ENCODE measurements at regions not wholly inside any gene's neighbourhood (a gene's known extent, or its start where the extent isn't known, plus 50 kb on each side); places are given as distances from the start of the nearest gene placed in this dataset.

DNA sequence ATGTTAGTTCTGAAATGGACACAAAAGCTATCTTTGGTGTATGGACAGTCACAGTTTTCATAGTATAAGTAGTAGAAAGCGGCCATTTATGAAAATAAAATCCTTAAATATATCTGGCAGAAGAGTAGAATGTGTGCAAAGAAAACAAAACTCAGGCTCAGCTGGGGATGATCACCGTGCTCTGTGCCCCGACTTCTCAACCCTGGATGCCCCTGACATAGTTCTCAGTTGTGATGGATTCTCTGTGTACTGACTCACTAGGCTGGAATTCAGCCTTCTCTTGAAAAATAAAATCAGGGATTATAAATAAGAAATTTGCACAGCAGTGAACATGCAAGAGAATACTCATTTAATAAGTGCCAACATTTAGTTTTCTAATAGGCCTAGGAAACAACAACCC lies 925.1 kb upstream of the NR2F2 start:
- TF ChIP-seq POLR2AphosphoS5 (IDR thresholded peaks at IDR 0.05; ENCODE audit: low read depth, low read length) (no peak), RAD21 (IDR thresholded peaks at IDR 0.05; ENCODE audit: low read length) (no peak), EZH2phosphoT487 (IDR thresholded peaks at IDR 0.05; ENCODE audit: borderline replicate concordance, low read depth) (no peak), YY1 (IDR thresholded peaks at IDR 0.05; ENCODE audit: low read depth) (no peak), NFIC (IDR thresholded peaks at IDR 0.05; ENCODE audit: borderline replicate concordance) (no peak)
- TF ChIP-seq, protein P1, sequence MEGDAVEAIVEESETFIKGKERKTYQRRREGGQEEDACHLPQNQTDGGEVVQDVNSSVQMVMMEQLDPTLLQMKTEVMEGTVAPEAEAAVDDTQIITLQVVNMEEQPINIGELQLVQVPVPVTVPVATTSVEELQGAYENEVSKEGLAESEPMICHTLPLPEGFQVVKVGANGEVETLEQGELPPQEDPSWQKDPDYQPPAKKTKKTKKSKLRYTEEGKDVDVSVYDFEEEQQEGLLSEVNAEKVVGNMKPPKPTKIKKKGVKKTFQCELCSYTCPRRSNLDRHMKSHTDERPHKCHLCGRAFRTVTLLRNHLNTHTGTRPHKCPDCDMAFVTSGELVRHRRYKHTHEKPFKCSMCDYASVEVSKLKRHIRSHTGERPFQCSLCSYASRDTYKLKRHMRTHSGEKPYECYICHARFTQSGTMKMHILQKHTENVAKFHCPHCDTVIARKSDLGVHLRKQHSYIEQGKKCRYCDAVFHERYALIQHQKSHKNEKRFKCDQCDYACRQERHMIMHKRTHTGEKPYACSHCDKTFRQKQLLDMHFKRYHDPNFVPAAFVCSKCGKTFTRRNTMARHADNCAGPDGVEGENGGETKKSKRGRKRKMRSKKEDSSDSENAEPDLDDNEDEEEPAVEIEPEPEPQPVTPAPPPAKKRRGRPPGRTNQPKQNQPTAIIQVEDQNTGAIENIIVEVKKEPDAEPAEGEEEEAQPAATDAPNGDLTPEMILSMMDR (IDR thresholded peaks at IDR 0.05): no peak
- TF ChIP-seq, protein P2, sequence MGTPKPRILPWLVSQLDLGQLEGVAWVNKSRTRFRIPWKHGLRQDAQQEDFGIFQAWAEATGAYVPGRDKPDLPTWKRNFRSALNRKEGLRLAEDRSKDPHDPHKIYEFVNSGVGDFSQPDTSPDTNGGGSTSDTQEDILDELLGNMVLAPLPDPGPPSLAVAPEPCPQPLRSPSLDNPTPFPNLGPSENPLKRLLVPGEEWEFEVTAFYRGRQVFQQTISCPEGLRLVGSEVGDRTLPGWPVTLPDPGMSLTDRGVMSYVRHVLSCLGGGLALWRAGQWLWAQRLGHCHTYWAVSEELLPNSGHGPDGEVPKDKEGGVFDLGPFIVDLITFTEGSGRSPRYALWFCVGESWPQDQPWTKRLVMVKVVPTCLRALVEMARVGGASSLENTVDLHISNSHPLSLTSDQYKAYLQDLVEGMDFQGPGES (IDR thresholded peaks at IDR 0.05; ENCODE audit: low read depth, low read length): no peak
- TF ChIP-seq, protein P3, sequence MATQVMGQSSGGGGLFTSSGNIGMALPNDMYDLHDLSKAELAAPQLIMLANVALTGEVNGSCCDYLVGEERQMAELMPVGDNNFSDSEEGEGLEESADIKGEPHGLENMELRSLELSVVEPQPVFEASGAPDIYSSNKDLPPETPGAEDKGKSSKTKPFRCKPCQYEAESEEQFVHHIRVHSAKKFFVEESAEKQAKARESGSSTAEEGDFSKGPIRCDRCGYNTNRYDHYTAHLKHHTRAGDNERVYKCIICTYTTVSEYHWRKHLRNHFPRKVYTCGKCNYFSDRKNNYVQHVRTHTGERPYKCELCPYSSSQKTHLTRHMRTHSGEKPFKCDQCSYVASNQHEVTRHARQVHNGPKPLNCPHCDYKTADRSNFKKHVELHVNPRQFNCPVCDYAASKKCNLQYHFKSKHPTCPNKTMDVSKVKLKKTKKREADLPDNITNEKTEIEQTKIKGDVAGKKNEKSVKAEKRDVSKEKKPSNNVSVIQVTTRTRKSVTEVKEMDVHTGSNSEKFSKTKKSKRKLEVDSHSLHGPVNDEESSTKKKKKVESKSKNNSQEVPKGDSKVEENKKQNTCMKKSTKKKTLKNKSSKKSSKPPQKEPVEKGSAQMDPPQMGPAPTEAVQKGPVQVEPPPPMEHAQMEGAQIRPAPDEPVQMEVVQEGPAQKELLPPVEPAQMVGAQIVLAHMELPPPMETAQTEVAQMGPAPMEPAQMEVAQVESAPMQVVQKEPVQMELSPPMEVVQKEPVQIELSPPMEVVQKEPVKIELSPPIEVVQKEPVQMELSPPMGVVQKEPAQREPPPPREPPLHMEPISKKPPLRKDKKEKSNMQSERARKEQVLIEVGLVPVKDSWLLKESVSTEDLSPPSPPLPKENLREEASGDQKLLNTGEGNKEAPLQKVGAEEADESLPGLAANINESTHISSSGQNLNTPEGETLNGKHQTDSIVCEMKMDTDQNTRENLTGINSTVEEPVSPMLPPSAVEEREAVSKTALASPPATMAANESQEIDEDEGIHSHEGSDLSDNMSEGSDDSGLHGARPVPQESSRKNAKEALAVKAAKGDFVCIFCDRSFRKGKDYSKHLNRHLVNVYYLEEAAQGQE (IDR thresholded peaks at IDR 0.05; ENCODE audit: low read depth, low read length): no peak
